ENCODE measurements at regions not wholly inside any gene's neighbourhood (a gene's known extent, or its start where the extent isn't known, plus 50 kb on each side); places are given as distances from the start of the nearest gene placed in this dataset.

- DNase-seq (ENCODE audit: low read depth), result no peak
These were observed 975.5 kb downstream of the IGSF11 start for GRCh38 chr3:118059096-118059495.

- no peak for DNase-seq (ENCODE audit: low read depth)
These were observed 967.2 kb downstream of the IGSF11 start for GRCh38 chr3:118067439-118067838.

- no peak for DNase-seq (ENCODE audit: low read depth)
These were observed 958.8 kb downstream of the IGSF11 start for GRCh38 chr3:118075873-118076272.

GRCh38 chr3:118077332-118077731, 957.3 kb downstream of the IGSF11 start:
- no peak for DNase-seq (ENCODE audit: low read depth)

GRCh38 chr3:118080889-118081288, 953.8 kb downstream of the IGSF11 start:
- DNase-seq (ENCODE audit: low read depth), result peak; percentile 45

GRCh38 chr3:118088696-118089095, 946.0 kb downstream of the IGSF11 start:
- DNase-seq (ENCODE audit: low read depth), result no peak

- no peak for DNase-seq (ENCODE audit: low read depth)
These were observed 945.1 kb downstream of the IGSF11 start for GRCh38 chr3:118089563-118089962.

- no peak for DNase-seq (ENCODE audit: low read depth)
These were observed 937.4 kb downstream of the IGSF11 start for GRCh38 chr3:118097226-118097625.

- no peak for DNase-seq (ENCODE audit: low read depth)
These were observed 937.0 kb downstream of the IGSF11 start for GRCh38 chr3:118097660-118098059.

- DNase-seq (ENCODE audit: low read depth), result no peak
These were observed 935.8 kb downstream of the IGSF11 start for GRCh38 chr3:118098827-118099226.

GRCh38 chr3:118101891-118102290, 932.8 kb downstream of the IGSF11 start:
- DNase-seq (ENCODE audit: low read depth), result no peak

GRCh38 chr3:118102737-118103136, 931.9 kb downstream of the IGSF11 start:
- no peak for DNase-seq (ENCODE audit: low read depth)

- DNase-seq (ENCODE audit: low read depth), result no peak
These were observed 926.4 kb downstream of the IGSF11 start for GRCh38 chr3:118108201-118108600.

GRCh38 chr3:118108769-118109168, 925.9 kb downstream of the IGSF11 start:
- no peak for DNase-seq (ENCODE audit: low read depth)

- no peak for DNase-seq (ENCODE audit: low read depth)
These were observed 924.4 kb downstream of the IGSF11 start for GRCh38 chr3:118110211-118110610.

- DNase-seq (ENCODE audit: low read depth), result no peak
These were observed 917.7 kb downstream of the IGSF11 start for GRCh38 chr3:118116991-118117390.

- DNase-seq (ENCODE audit: low read depth), result no peak
These were observed 907.9 kb downstream of the IGSF11 start for GRCh38 chr3:118126751-118127150.

GRCh38 chr3:118127992-118128391, 906.7 kb downstream of the IGSF11 start:
- DNase-seq (ENCODE audit: low read depth), result no peak

GRCh38 chr3:118128886-118129285, 905.8 kb downstream of the IGSF11 start:
- no peak for DNase-seq (ENCODE audit: low read depth)

GRCh38 chr3:118137778-118138177, 896.9 kb downstream of the IGSF11 start:
- no peak for DNase-seq (ENCODE audit: low read depth)

GRCh38 chr3:118144919-118145318, 889.7 kb downstream of the IGSF11 start:
- no peak for DNase-seq (ENCODE audit: low read depth)

GRCh38 chr3:118146658-118147375, 887.8 kb downstream of the IGSF11 start:
- no peak for DNase-seq (ENCODE audit: low read depth)

GRCh38 chr3:118151164-118151563, 883.5 kb downstream of the IGSF11 start:
- no peak for DNase-seq (ENCODE audit: low read depth)

Measured in forelimb muscle (tissue), 1 donor.